Upper lobe of right lung (tissue), 1 donor: ENCODE measurements at regions not wholly inside any gene's neighbourhood (a gene's known extent, or its start where the extent isn't known, plus 50 kb on each side); places are given as distances from the start of the nearest gene placed in this dataset.
"Not testable (repeated sequence)": the region's sequence is repeated elsewhere in the genome, so short reads cannot be mapped to it uniquely, and the experiment has no call there.

Experiments
- ATAC-seq: fragments of 200-7000 bp; cut with Tn5 transposase; one replicate; pipeline ENCODE4 v1.9.1; 2020; ENCODE audit warnings: mild to moderate bottlenecking, moderate library complexity
- DNase-seq: peaks from one replicate; pipeline ENCODE4 v3.0.0-alpha.2; 2020
- H3K27ac ChIP-seq: fragments of 200-600 bp; one replicate; pipeline ENCODE4 v1.8.0; 2022
- H3K27me3 ChIP-seq: fragments of 200-600 bp; one replicate; pipeline ENCODE4 v1.8.0; 2022; ENCODE audit warnings: mild to moderate bottlenecking
- H3K36me3 ChIP-seq: fragments of 200-600 bp; one replicate; pipeline ENCODE4 v1.8.0; 2022
- H3K4me1 ChIP-seq: fragments of 200-600 bp; one replicate; pipeline ENCODE4 v1.8.0; 2022
- H3K4me3 ChIP-seq: fragments of 200-600 bp; one replicate; pipeline ENCODE4 v1.8.0; 2022; ENCODE audit warnings: mild to moderate bottlenecking
- H3K9me3 ChIP-seq: fragments of 200-600 bp; one replicate; pipeline ENCODE4 v1.8.0; 2022
- intact Hi-C: fragments of 100-400 bp; cut with DNase I; formaldehyde crosslinking; loops from one replicate; pipeline ENCODE4 v1.11.0; 2022
- TF ChIP-seq, protein P1 (sequence below): fragments of 200-600 bp; IDR thresholded peaks from one replicate; pipeline ENCODE4 v1.8.0; 2022; ENCODE audit warnings: antibody characterized with exemption
- donor health status: DM: no; HTN: yes; CAD: no; lungs with severe emphysema.

DNA sequence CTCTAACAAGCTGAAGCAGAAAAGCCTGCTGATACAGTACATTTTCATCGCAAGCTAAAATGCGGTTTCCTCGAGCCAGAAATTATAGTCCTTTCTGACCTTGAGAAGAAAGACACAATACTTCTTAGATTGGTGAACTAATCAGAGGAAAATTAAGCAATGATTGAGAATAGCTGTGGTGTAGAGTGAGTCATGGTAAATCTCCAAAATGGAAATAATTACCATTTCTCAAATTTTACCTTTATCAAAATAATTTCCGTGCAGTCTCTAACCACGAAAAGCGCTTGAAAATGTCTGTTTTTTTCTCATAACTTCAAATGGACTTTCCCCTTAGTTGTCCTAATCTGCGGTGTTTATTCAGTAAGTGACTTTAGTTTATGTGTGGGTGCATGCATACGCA lies 190.2 kb downstream of the CPE start:
- DNase-seq: no peak
- intact Hi-C loops: no loop called here

DNA sequence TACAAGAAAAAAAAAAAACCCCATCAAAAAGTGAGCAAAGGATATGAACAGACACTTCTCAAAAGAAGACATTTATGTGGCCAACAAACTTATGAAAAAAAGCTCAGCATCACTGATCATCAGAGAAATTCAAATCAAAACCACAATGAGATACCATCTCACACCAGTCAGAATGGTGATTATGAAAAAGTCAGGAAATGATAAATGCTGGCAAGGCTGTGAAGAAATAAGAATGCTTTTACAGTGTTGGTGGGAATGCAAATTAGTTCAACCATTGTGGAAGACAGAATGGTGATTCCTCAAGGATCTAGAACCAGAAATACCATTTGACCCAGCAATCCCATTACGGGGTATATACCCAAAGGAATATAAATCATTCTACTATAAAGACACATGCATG lies 192.7 kb downstream of the CPE start:
- DNase-seq, intact Hi-C loops, H3K36me3 ChIP-seq, H3K27me3 ChIP-seq, H3K4me3 ChIP-seq, ATAC-seq, H3K9me3 ChIP-seq, H3K27ac ChIP-seq, H3K4me1 ChIP-seq: not testable (repeated sequence)

More for the DNA sequence above, 190.2 kb downstream of the CPE start:
- TF ChIP-seq, protein P1, sequence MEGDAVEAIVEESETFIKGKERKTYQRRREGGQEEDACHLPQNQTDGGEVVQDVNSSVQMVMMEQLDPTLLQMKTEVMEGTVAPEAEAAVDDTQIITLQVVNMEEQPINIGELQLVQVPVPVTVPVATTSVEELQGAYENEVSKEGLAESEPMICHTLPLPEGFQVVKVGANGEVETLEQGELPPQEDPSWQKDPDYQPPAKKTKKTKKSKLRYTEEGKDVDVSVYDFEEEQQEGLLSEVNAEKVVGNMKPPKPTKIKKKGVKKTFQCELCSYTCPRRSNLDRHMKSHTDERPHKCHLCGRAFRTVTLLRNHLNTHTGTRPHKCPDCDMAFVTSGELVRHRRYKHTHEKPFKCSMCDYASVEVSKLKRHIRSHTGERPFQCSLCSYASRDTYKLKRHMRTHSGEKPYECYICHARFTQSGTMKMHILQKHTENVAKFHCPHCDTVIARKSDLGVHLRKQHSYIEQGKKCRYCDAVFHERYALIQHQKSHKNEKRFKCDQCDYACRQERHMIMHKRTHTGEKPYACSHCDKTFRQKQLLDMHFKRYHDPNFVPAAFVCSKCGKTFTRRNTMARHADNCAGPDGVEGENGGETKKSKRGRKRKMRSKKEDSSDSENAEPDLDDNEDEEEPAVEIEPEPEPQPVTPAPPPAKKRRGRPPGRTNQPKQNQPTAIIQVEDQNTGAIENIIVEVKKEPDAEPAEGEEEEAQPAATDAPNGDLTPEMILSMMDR: no peak
- Histone ChIP-seq H3K4me3 (no peak overlapping the region), H3K4me1 (no peaks in the 10 kb centered on the region), H3K36me3 (no peaks in the 10 kb centered on the region), H3K9me3 (no peaks in the 10 kb centered on the region), H3K27ac (no peak overlapping the region), H3K27me3 (no peaks in the 10 kb centered on the region)
- no peak for ATAC-seq

DNA sequence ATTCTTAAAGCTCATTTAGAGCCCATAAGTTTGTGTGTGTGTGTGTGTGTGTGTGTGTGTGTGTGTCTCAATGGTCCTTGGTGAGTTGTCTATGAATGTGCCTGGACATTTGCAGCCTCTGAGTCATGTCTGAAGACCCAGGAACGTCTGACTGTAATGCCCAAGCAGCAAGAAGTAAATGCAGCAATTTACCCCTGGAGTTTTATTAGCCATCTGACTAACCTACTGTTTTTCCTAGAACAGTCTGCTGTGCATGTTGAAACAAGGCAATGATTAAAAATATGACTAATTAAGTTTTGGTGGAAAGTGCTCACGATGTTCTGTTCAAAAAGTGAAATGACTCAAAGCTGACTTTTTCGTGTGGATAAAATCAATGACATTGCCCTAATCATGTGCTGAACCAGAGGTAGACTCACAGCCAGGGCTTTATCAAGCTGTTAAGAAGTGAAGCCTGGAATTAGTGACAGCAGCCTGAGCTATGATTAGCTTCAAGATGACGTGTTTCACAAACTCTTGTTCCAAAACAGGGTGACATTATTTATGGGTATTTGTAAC lies 201.6 kb downstream of the CPE start:
- Histone ChIP-seq H3K27ac (no peak overlapping the region), H3K4me1 (no peaks in the 10 kb centered on the region), H3K36me3 (no peaks in the 10 kb centered on the region), H3K27me3 (no peaks in the 10 kb centered on the region), H3K9me3 (no peaks in the 10 kb centered on the region), H3K4me3 (no peak overlapping the region)
- intact Hi-C loops: no loop called here
- TF ChIP-seq, protein P1: no peak
- ATAC-seq (no peak), DNase-seq (no peak)

DNA sequence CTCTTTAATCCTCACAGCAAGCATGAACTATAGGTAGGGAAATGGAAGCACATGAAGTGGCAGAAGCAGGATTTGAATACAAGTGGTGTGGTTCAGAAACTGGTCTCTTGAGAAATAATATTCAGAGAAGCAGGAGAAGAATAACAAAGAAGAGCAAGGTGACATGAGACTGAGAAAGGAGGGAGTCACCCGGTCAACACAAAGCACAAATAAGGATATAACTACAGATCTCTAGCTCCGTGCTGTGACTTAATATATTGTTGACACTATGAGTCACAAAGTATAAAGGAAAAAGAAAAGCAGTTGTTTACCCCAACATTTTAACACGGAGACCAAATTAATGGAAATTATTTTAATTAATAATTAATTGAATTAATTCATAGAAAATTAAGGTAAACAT lies 204.5 kb downstream of the CPE start:
- Histone ChIP-seq H3K4me3 (no peak overlapping the region), H3K36me3 (no peaks in the 10 kb centered on the region), H3K27me3 (no peaks in the 10 kb centered on the region), H3K9me3 (no peaks in the 10 kb centered on the region), H3K4me1 (no peaks in the 10 kb centered on the region), H3K27ac (no peak overlapping the region)
- intact Hi-C loops: no loop called here
- DNase-seq: no peak
- TF ChIP-seq, protein P1: no peak
- no peak for ATAC-seq

DNA sequence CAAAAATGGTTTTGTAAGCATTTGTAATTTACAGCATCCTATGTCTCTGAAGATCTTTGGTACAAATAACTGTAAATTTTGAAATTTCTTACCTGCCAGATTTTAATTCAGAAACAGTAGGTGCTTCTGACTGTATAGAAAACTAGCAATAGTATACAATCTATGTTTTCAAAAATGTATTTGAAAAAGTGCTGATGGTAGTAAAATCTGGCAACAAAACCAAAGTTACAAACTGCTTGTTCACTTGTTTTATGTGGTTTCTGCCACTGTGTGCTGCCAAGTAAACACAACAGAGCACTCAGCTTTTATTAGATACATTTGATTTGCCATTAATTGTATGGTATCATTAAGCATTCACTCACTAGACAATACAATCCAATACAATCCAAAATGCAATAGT lies 206.1 kb downstream of the CPE start:
- intact Hi-C loops: no loop called here
- H3K36me3 ChIP-seq: no peaks in the 10 kb centered on the region

DNA sequence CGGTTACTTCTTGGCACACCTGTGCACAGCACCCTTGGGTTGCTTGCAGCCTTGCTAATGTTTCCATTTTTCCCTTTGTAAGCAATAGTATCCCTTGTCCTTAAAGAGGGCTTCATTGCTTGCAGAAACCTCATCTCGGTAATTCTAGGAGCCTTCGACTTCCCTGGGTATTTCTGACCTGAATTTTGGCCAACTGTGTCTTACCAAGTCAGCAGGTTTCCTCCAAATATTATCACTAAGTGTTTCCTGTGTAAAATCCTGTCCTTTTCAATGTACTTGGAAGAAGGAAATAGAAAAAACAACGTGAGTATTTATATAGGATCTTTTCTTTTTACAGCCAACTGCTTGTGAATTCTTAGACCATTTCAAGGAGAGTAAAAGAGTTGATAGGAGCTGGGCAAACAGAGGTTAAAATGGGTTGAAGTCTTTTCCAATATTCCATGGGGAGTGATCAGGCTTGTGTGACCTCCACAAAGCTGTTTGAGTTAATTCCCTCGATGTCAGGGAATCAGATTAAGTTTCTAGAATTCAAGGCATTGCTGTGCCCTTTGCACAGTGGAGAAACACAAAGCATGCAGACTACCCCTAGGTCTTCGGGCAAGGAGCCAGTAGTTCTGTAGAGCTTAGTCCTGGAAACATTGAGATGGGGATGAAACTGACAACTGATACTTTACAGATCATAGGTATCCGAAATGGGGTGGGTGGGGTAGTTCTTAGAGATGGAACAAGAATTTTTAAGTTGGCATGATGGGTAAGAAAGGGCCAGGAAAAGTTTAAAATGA lies 209.9 kb downstream of the CPE start:
- no peak overlapping the region for H3K4me3 ChIP-seq
- TF ChIP-seq, protein P1: no peak

More for the DNA sequence above, 206.1 kb downstream of the CPE start:
- TF ChIP-seq, protein P1: no peak
- no peaks in the 10 kb centered on the region for H3K27me3 ChIP-seq
- H3K27ac ChIP-seq: no peak overlapping the region
- no peaks in the 10 kb centered on the region for H3K9me3 ChIP-seq
- no peak for DNase-seq
- ATAC-seq: no peak
- H3K4me1 ChIP-seq: no peaks in the 10 kb centered on the region
- H3K4me3 ChIP-seq: no peak overlapping the region

More for the DNA sequence above, 209.9 kb downstream of the CPE start:
- Histone ChIP-seq H3K36me3 (no peaks in the 10 kb centered on the region), H3K27ac (no peak overlapping the region), H3K4me1 (no peaks in the 10 kb centered on the region), H3K27me3 (no peaks in the 10 kb centered on the region), H3K9me3 (no peaks in the 10 kb centered on the region)
- DNase-seq (no peak), ATAC-seq (no peak)
- intact Hi-C loops: no loop called here
